H9 (cell line): ENCODE measurements at regions not wholly inside any gene's neighbourhood (a gene's known extent, or its start where the extent isn't known, plus 50 kb on each side); places are given as distances from the start of the nearest gene placed in this dataset.

Experiments used
- DNase-seq: peaks from one replicate; pipeline ENCODE4 v3.0.0-alpha.2; 2017
- H2AFZ ChIP-seq: one replicate; pipeline ENCODE4 v1.6.1; 2013; ENCODE audit warnings: mild to moderate bottlenecking, low read length, control low read depth, moderate library complexity
- H2AK5ac ChIP-seq: 2 replicates; pipeline ENCODE4 v1.6.1; 2013; ENCODE audit warnings: low read length, control low read depth, mixed read lengths; ENCODE audit not compliant: insufficient read length
- H2BK120ac ChIP-seq: one replicate; pipeline ENCODE4 v1.6.1; 2013; ENCODE audit warnings: low read depth, mild to moderate bottlenecking, low read length, control low read depth, inconsistent platforms; ENCODE audit not compliant: poor library complexity, severe bottlenecking
- H2BK12ac ChIP-seq: 2 replicates; pipeline ENCODE4 v1.6.1; 2013; ENCODE audit warnings: low read length, control low read depth, mixed read lengths, low read depth; ENCODE audit not compliant: insufficient read length
- H2BK15ac ChIP-seq: 2 replicates; pipeline ENCODE4 v1.6.1; 2013; ENCODE audit warnings: low read depth, low read length, control low read depth
- H2BK20ac ChIP-seq: one replicate; pipeline ENCODE4 v1.6.1; 2013; ENCODE audit warnings: low read depth, mild to moderate bottlenecking, low read length, control low read depth, inconsistent platforms; ENCODE audit not compliant: poor library complexity, severe bottlenecking
- H2BK5ac ChIP-seq: 2 replicates; pipeline ENCODE4 v1.6.1; 2013; ENCODE audit warnings: low read length, control low read depth, mixed read lengths; ENCODE audit not compliant: insufficient read length
- H3K14ac ChIP-seq: 2 replicates; pipeline ENCODE4 v1.6.1; 2013; ENCODE audit warnings: low read length, control low read depth; ENCODE audit not compliant: insufficient read depth
- H3K18ac ChIP-seq: 2 replicates; pipeline ENCODE4 v1.6.1; 2013; ENCODE audit warnings: low read depth, mild to moderate bottlenecking, mixed read lengths, low read length, control low read depth; ENCODE audit not compliant: insufficient read length
- H3K23ac ChIP-seq: 2 replicates; pipeline ENCODE4 v1.6.1; 2013; ENCODE audit warnings: low read length, control low read depth, mixed read lengths, low read depth; ENCODE audit not compliant: insufficient read length
- H3K23me2 ChIP-seq: 2 replicates; pipeline ENCODE4 v1.6.1; 2013; ENCODE audit warnings: low read depth, mild to moderate bottlenecking, mixed read lengths, low read length, control low read depth; ENCODE audit not compliant: insufficient read length, poor library complexity, severe bottlenecking
- H3K27ac ChIP-seq: 2 replicates; pipeline ENCODE4 v1.5.1; 2013; ENCODE audit warnings: low read length, control low read depth, mixed read lengths, low read depth; ENCODE audit not compliant: insufficient read length
- H3K27me3 ChIP-seq: 2 replicates; pipeline ENCODE4 v1.6.1; 2013; ENCODE audit warnings: low read length, control low read depth, inconsistent platforms; ENCODE audit not compliant: insufficient read depth
- H3K4ac ChIP-seq: 2 replicates; pipeline ENCODE4 v1.6.1; 2013; ENCODE audit warnings: low read depth, mild to moderate bottlenecking, control low read depth, inconsistent platforms, low read length, moderate library complexity
- H3K4me1 ChIP-seq: 2 replicates; pipeline ENCODE4 v1.6.1; 2013; ENCODE audit warnings: low read length, control low read depth, inconsistent platforms; ENCODE audit not compliant: insufficient read depth
- H3K4me2 ChIP-seq: 2 replicates; pipeline ENCODE4 v1.6.1; 2013; ENCODE audit warnings: low read length, control low read depth, mixed read lengths; ENCODE audit not compliant: insufficient read length, insufficient read depth
- H3K56ac ChIP-seq: 2 replicates; pipeline ENCODE4 v1.6.1; 2013; ENCODE audit warnings: low read depth, mild to moderate bottlenecking, mixed read lengths, low read length, control low read depth; ENCODE audit not compliant: insufficient read length
- H3K79me1 ChIP-seq: 2 replicates; pipeline ENCODE4 v1.6.1; 2013; ENCODE audit warnings: low read depth, mild to moderate bottlenecking, moderate library complexity, low read length, control low read depth, inconsistent platforms; ENCODE audit not compliant: insufficient read depth, poor library complexity, severe bottlenecking
- H3K79me2 ChIP-seq: 2 replicates; pipeline ENCODE4 v1.6.1; 2013; ENCODE audit warnings: low read length, control low read depth, inconsistent platforms; ENCODE audit not compliant: insufficient read depth
- H3K9ac ChIP-seq: 2 replicates; pipeline ENCODE4 v1.6.1; 2013; ENCODE audit warnings: low read length, control low read depth, mixed read lengths; ENCODE audit not compliant: insufficient read length; ENCODE audit errors: extremely low read depth
- H3K9me3 ChIP-seq: one replicate; pipeline ENCODE4 v1.6.1; 2013; ENCODE audit warnings: low read depth, low read length, inconsistent platforms; ENCODE audit not compliant: control insufficient read depth
- H3T11ph ChIP-seq: one replicate; pipeline ENCODE4 v1.6.1; 2013; ENCODE audit warnings: mild to moderate bottlenecking, low read length, control low read depth, inconsistent platforms
- H4K20me1 ChIP-seq: one replicate; pipeline ENCODE4 v1.6.1; 2013; ENCODE audit not compliant: control insufficient read depth, insufficient read length, insufficient read depth
- H4K5ac ChIP-seq: 2 replicates; pipeline ENCODE4 v1.6.1; 2013; ENCODE audit warnings: low read depth, mild to moderate bottlenecking, mixed read lengths, low read length, control low read depth; ENCODE audit not compliant: insufficient read length
- H4K8ac ChIP-seq: replicated peaks from 2 replicates; pipeline ENCODE4 v1.6.1; 2013; ENCODE audit warnings: low read length, control low read depth, mixed read lengths, low read depth; ENCODE audit not compliant: insufficient read length
- H4K91ac ChIP-seq: 2 replicates; pipeline ENCODE4 v1.6.1; 2013; ENCODE audit warnings: low read depth, mild to moderate bottlenecking, moderate library complexity, mixed read lengths, low read length, control low read depth; ENCODE audit not compliant: insufficient read length
- H3K27ac Mint-ChIP-seq, 3 experiments: 2 replicates in 2 of 3; 3 replicates in 1 of 3; pipeline ENCODE4 v1.8.0; 2020 to 2021; ENCODE audit warnings: mixed read lengths in 3 of 3, mild to moderate bottlenecking in 1 of 3, moderate library complexity in 1 of 3
- H3K27me3 Mint-ChIP-seq: 2 replicates; pipeline ENCODE4 v1.8.0; 2021; ENCODE audit warnings: low read depth, mild to moderate bottlenecking, moderate library complexity, mixed read lengths
- H3K36me3 Mint-ChIP-seq, 3 experiments: 2 replicates in 2 of 3; 3 replicates in 1 of 3; pipeline ENCODE4 v1.8.0; 2020 to 2021; ENCODE audit warnings: low read depth in 3 of 3, mixed read lengths in 3 of 3; ENCODE audit not compliant: insufficient read depth in 1 of 3
- H3K4me1 Mint-ChIP-seq, 2 experiments: 2 replicates each; pipeline ENCODE4 v1.8.0; 2020; ENCODE audit warnings: mixed read lengths in 2 of 2
- H3K4me3 Mint-ChIP-seq, 2 experiments: 2 replicates in 1 of 2; 3 replicates in 1 of 2; pipeline ENCODE4 v1.8.0; 2020 to 2021; ENCODE audit warnings: mild to moderate bottlenecking in 2 of 2, mixed read lengths in 2 of 2, moderate library complexity in 1 of 2
- H3K9me3 Mint-ChIP-seq, 2 experiments: 2 replicates in 1 of 2; 3 replicates in 1 of 2; pipeline ENCODE4 v1.8.0; 2020; ENCODE audit warnings: mild to moderate bottlenecking in 2 of 2, mixed read lengths in 2 of 2, moderate library complexity in 1 of 2
- WGBS: extraction: QIAGEN DNeasy Blood & Tissue Kit; methylation state at CpG from one replicate; pipeline ENCODE4 v1.1.7; 2013; ENCODE audit warnings: missing lambda C conversion rate, low lambda C conversion rate, mixed read lengths; ENCODE audit not compliant: insufficient read length; ENCODE audit errors: extremely low coverage; 5-methylcytosine and 5-hydroxymethylcytosine counted together
- TF ChIP-seq, protein P1 (sequence below): fragments of 200-600 bp; sonication (generic); conservative IDR thresholded peaks from 3 replicates; pipeline ENCODE4 v1.8.0; 2021; ENCODE audit warnings: antibody characterized with exemption, mild to moderate bottlenecking

GRCh38 chr5:77867194-77867691 is 91.1 kb upstream of the TBCA start:
- peaks cover 53% of the 10 kb centered on the region for H3K27me3 Mint-ChIP-seq
- Histone ChIP-seq H3K18ac (no peak overlapping the region), H3K56ac (no peak overlapping the region), H3K27ac (no peak overlapping the region), H4K8ac (no peak overlapping the region), H3K27me3 (no peaks in the 10 kb centered on the region; the same call in 1 of the 2 replicates), H3K79me1 (no peaks in the 10 kb centered on the region), H2BK120ac (no peak overlapping the region), H2BK20ac (no peak overlapping the region), H3K4me1 (no peaks in the 10 kb centered on the region), H3K4me2 (no peak overlapping the region), H2AFZ (no peak overlapping the region), H2BK12ac (no peak overlapping the region), H3K79me2 (no peaks in the 10 kb centered on the region), H3K23me2 (no peaks in the 10 kb centered on the region), H3K4ac (no peak overlapping the region), H3K9me3 (no peaks in the 10 kb centered on the region), H4K5ac (no peak overlapping the region), H3K23ac (no peak overlapping the region), H2BK15ac (no peak overlapping the region), H2AK5ac (no peak overlapping the region), H4K91ac (no peak overlapping the region), H3K14ac (no peak overlapping the region), H3T11ph (no peak overlapping the region), H4K20me1 (no peaks in the 10 kb centered on the region), H2BK5ac (no peak overlapping the region), H3K9ac (no peak overlapping the region)
- H3K27ac Mint-ChIP-seq: no peak overlapping the region
- TF ChIP-seq, protein P1, sequence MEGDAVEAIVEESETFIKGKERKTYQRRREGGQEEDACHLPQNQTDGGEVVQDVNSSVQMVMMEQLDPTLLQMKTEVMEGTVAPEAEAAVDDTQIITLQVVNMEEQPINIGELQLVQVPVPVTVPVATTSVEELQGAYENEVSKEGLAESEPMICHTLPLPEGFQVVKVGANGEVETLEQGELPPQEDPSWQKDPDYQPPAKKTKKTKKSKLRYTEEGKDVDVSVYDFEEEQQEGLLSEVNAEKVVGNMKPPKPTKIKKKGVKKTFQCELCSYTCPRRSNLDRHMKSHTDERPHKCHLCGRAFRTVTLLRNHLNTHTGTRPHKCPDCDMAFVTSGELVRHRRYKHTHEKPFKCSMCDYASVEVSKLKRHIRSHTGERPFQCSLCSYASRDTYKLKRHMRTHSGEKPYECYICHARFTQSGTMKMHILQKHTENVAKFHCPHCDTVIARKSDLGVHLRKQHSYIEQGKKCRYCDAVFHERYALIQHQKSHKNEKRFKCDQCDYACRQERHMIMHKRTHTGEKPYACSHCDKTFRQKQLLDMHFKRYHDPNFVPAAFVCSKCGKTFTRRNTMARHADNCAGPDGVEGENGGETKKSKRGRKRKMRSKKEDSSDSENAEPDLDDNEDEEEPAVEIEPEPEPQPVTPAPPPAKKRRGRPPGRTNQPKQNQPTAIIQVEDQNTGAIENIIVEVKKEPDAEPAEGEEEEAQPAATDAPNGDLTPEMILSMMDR: peak; percentile 44; the same call in 2 of the 3 replicates
- H3K9me3 Mint-ChIP-seq: no peaks in the 10 kb centered on the region
- no peaks in the 10 kb centered on the region for H3K36me3 Mint-ChIP-seq
- DNase-seq: no peak
- no CpG with 5 or more reads among the region's 2 CpGs for WGBS
- H3K4me1 Mint-ChIP-seq: 0 out of 4 replicates have a peak, but pooled peaks cover 0 to 4% of the 10 kb centered on the region in 2 experiments
- H3K4me3 Mint-ChIP-seq: no peak overlapping the region
